GM21515 (cell line): ENCODE measurements at regions not wholly inside any gene's neighbourhood (a gene's known extent, or its start where the extent isn't known, plus 50 kb on each side); places are given as distances from the start of the nearest gene placed in this dataset.
"Not testable (repeated sequence)": the region's sequence is repeated elsewhere in the genome, so short reads cannot be mapped to it uniquely, and the experiment has no call there.

Experiments used
- ATAC-seq: cut with Tn5 transposase; IDR thresholded peaks from one replicate; pipeline ENCODE4 v1.9.1; 2021; ENCODE audit not compliant: unreplicated experiment

GRCh38 chr20:53676987-53677386, 83.3 kb upstream of the ZNF217 start:
- no peak for ATAC-seq

GRCh38 chr20:53676519-53676822, 82.8 kb upstream of the ZNF217 start:
- ATAC-seq = no peak

GRCh38 chr20:53672484-53673129, 79.0 kb upstream of the ZNF217 start:
- ATAC-seq = no peak

- no peak for ATAC-seq
These were observed 77.7 kb upstream of the ZNF217 start for GRCh38 chr20:53671370-53671769.

- ATAC-seq = not testable (repeated sequence)
These were observed 76.1 kb upstream of the ZNF217 start for GRCh38 chr20:53669517-53670313.

DNA sequence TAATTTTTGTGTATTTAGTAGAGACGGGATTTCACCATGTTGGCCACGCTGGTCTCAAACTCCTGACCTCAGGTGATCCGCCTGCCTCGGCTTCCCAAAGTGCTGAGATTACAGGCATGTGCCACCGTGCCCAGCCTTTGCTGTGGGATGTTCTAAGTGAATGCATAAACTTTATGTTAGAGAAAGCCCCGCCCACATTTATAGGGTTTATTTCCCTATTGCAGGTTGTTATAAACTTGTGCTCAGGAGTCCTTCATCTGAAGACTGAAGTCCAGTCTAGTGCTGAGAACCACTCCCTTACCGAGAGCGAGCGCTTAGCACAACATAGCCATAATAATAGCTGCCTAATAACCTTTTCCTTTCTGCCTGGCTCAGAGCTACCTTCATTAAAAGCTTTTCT, 75.4 kb upstream of the ZNF217 start:
- no peak for ATAC-seq

DNA sequence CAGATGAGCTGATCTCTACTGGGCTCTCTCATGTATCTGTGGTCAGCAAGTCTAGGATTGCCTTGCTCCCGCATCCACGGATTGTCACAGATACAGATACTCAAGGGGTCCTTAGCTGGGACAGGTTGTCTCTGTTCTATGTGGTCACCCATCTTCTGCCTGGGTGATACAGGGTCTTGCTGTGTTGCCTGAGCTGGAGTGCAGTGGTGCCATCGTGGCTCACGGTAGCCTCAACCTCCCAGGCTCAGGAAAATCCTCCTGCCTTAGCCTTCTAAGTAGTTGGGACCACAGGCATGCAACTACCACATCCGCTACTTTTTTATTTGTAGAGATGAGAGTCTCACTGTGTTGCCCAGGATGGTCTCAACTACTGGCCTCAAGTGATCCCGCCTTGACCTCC, 72.5 kb upstream of the ZNF217 start:
- no peak for ATAC-seq

- ATAC-seq = no peak
These were observed 70.5 kb upstream of the ZNF217 start for GRCh38 chr20:53664121-53664520.

DNA sequence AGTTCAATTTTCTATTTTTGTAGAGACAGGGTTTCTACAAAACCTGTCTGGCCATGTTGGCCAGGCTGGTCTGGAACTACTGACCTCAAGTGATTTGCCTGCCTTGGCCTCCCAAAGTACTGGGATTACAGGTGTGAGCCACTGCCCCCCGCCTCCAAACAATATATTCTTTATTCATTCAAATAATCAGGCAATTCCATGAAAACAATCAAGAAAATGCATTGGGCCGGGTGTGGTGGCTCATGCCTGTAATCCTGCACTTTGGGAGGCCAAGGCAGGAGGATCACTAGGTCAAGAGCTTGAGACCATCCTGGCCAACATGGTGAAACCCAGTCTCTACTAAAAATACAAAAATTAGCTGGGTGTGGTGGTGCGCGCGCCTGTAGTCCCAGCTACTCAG, 69.9 kb upstream of the ZNF217 start:
- ATAC-seq = not testable (repeated sequence)

- no peak for ATAC-seq
These were observed 69.0 kb upstream of the ZNF217 start for GRCh38 chr20:53662595-53662994.

DNA sequence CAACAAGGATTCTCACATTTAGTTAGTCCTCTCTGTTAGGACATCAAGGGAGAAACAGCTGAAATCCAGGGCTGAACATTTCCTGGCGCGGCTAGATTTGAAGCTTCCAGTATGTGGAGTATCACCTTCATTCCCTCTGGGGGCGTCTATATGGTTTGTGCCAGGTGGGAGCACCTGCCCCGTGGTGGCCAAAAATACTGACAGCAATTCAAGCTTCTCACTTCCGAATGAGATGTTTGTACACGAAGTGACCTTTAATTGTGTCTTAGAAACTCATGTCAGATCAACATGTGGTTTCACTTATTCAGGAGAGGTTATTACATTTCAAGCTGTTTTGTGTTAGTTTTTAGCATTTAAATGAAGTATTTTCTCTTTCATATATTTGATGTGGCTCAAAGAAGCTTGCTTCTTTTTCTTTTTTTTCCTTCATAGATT, 67.3 kb upstream of the ZNF217 start:
- no peak for ATAC-seq

GRCh38 chr20:53660078-53660909, 66.7 kb upstream of the ZNF217 start:
- ATAC-seq = no peak

DNA sequence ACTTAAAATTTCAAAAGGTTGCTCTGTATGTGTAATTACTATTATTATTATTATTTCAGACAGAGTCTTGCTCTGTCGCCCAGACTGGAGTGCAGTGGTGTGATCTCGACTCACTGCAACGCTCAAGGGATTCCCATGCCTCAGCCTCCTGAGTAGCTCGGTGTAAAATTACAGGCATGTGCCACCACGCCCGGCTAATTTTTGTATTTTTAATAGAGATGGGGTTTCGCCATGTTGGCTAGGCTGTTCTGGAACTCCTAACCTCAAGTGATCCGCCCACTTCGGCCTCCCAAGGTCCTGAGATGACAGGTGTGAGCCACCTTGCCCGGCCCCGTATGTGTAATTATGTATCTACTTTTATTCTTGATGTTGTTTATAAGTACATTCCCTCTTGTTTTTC, 65.3 kb upstream of the ZNF217 start:
- ATAC-seq = no peak

DNA sequence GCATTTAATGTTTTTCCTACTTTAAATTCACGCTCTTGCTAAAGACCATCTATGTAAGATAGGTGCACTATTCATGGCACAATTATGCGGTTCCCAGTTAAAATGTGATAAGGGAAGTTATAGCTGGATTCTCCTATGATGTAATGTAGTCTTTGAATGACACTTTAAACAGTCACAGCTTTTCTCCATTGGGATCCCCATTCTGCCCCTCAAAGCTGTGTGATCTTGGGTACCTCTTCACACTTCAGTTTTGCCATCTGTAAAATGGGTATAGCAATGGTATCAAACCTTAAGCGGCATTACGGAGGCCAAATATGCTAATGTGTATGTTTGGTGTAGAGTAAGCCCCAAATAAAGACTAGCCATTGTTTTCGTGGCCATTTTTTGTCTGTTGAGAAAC, 64.7 kb upstream of the ZNF217 start:
- no peak for ATAC-seq

GRCh38 chr20:53657732-53658131, 64.1 kb upstream of the ZNF217 start:
- ATAC-seq = no peak

GRCh38 chr20:53657279-53657678, 63.6 kb upstream of the ZNF217 start:
- ATAC-seq = no peak

- no peak for ATAC-seq
These were observed 62.9 kb upstream of the ZNF217 start for GRCh38 chr20:53656293-53657202.

- ATAC-seq = no peak
These were observed 62.1 kb upstream of the ZNF217 start for GRCh38 chr20:53655625-53656292.

- no peak for ATAC-seq
These were observed 61.4 kb upstream of the ZNF217 start for GRCh38 chr20:53654932-53655624.

DNA sequence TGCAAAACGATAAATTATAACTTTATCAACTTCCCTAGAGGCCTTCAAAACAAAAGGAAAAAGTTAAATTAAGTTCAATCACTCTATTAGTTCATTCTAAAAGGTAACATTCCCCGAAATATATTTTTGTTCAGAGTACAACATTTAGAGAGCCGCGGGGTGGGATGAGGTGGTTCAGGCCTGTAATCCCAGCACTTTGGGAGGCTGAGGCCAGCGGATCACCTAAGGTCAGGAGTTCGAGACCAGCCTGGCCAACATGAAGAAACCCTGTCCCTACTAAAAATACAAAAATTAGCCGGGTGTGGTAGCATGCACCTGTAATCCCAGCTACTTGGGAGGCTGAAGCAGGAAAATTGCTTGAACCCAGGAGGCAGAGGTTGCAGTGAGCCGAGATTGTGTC, 60.9 kb upstream of the ZNF217 start:
- ATAC-seq = not testable (repeated sequence)
